ENCODE measurements at regions not wholly inside any gene's neighbourhood (a gene's known extent, or its start where the extent isn't known, plus 50 kb on each side); places are given as distances from the start of the nearest gene placed in this dataset.

DNA sequence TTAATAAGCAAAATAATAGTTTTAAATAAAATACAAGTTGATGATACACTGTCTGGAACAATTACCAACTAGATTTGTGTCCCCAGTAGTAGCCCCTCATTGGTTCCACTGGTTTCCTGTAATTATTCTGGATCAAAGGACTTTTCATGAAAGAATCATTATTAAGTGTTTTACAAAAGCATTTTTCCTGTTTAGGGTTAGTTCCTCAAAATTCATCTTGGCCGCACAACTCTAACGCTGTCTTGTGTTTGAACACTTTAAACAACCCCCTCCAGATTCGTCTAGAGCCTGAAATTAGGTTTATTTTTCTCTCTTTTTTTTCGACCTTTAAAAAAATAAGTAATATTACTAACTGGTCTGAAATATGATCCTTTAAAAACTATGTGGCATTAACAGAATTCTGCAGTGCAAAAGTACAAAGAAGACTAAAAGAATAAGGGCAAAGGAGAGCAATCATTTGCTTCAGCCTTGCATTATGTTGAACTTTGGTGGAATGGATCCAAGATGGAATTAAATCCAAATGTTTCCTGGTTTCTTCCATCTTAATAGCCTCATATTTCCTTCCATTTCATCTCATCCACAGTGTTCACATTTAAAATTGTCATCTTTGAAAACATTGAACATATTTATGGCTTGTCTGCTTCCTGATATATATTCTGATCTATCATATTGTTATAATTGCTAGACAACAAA lies 678.4 kb downstream of the IRS1 start:
- 78% methylated on average over 4 of the region's 4 CpGs for WGBS (ENCODE audit: missing lambda C conversion rate)
- no peak for TF ChIP-seq NFE2L2 (conservative IDR thresholded peaks at IDR 0.05; ENCODE audit: low read length)
- no peak for TF ChIP-seq CBX2 (IDR thresholded peaks at IDR 0.05; ENCODE audit: borderline replicate concordance, low read depth)
- TF ChIP-seq KDM5A (IDR thresholded peaks at IDR 0.05), result no peak
- no peak for TF ChIP-seq MAZ (IDR thresholded peaks at IDR 0.05; ENCODE audit: borderline replicate concordance, low read depth, low read length)
- no peak for TF ChIP-seq JUN (IDR thresholded peaks at IDR 0.05)
- no peak for TF ChIP-seq ESRRA (IDR thresholded peaks at IDR 0.05; ENCODE audit: borderline replicate concordance, low read length)
- TF ChIP-seq MYC (IDR thresholded peaks at IDR 0.05; ENCODE audit: borderline replicate concordance, low read length), result no peak
- TF ChIP-seq, protein P1, sequence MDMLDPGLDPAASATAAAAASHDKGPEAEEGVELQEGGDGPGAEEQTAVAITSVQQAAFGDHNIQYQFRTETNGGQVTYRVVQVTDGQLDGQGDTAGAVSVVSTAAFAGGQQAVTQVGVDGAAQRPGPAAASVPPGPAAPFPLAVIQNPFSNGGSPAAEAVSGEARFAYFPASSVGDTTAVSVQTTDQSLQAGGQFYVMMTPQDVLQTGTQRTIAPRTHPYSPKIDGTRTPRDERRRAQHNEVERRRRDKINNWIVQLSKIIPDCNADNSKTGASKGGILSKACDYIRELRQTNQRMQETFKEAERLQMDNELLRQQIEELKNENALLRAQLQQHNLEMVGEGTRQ (IDR thresholded peaks at IDR 0.05), result no peak
- TF ChIP-seq TP53 (CRISPR knock-in tag; IDR thresholded peaks at IDR 0.05), result no peak
- TF ChIP-seq, protein P2, sequence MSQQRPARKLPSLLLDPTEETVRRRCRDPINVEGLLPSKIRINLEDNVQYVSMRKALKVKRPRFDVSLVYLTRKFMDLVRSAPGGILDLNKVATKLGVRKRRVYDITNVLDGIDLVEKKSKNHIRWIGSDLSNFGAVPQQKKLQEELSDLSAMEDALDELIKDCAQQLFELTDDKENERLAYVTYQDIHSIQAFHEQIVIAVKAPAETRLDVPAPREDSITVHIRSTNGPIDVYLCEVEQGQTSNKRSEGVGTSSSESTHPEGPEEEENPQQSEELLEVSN (IDR thresholded peaks at IDR 0.05; ENCODE audit: borderline replicate concordance, low read depth), result no peak
- TF ChIP-seq, protein P3, sequence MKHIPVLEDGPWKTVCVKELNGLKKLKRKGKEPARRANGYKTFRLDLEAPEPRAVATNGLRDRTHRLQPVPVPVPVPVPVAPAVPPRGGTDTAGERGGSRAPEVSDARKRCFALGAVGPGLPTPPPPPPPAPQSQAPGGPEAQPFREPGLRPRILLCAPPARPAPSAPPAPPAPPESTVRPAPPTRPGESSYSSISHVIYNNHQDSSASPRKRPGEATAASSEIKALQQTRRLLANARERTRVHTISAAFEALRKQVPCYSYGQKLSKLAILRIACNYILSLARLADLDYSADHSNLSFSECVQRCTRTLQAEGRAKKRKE (CRISPR knock-in tag; IDR thresholded peaks at IDR 0.05; ENCODE audit: low read depth), result no peak
- no peak for TF ChIP-seq CHD4 (IDR thresholded peaks at IDR 0.05; ENCODE audit: borderline replicate concordance)
- no peak for TF ChIP-seq RNF2 (IDR thresholded peaks at IDR 0.05; ENCODE audit: borderline replicate concordance, low read depth)
- TF ChIP-seq, protein P4, sequence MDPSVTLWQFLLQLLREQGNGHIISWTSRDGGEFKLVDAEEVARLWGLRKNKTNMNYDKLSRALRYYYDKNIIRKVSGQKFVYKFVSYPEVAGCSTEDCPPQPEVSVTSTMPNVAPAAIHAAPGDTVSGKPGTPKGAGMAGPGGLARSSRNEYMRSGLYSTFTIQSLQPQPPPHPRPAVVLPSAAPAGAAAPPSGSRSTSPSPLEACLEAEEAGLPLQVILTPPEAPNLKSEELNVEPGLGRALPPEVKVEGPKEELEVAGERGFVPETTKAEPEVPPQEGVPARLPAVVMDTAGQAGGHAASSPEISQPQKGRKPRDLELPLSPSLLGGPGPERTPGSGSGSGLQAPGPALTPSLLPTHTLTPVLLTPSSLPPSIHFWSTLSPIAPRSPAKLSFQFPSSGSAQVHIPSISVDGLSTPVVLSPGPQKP (IDR thresholded peaks at IDR 0.05; ENCODE audit: low read depth, low read length), result no peak
- TF ChIP-seq HOXA7 (CRISPR knock-in tag; IDR thresholded peaks at IDR 0.05), result no peak
- TF ChIP-seq, protein P5, sequence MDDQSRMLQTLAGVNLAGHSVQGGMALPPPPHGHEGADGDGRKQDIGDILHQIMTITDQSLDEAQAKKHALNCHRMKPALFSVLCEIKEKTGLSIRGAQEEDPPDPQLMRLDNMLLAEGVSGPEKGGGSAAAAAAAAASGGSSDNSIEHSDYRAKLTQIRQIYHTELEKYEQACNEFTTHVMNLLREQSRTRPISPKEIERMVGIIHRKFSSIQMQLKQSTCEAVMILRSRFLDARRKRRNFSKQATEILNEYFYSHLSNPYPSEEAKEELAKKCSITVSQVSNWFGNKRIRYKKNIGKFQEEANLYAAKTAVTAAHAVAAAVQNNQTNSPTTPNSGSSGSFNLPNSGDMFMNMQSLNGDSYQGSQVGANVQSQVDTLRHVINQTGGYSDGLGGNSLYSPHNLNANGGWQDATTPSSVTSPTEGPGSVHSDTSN (IDR thresholded peaks at IDR 0.05), result no peak
- ATAC-seq (no peak), DNase-seq (ENCODE audit: low read depth in 1 of 2, low spot score in 1 of 2) (no peak), FAIRE-seq (no peak)
- H3K9me3 ChIP-seq, result peaks cover 18% of the 10 kb centered on the region; the same call in 2 of the 3 replicates
- H3K4me2 ChIP-seq, result no peak overlapping the region
- no peak overlapping the region for H3K4me3 ChIP-seq
- H3K4me1 ChIP-seq, result peaks cover 46% of the 10 kb centered on the region
- H3K27ac ChIP-seq, result peak overlapping the region in 1 of 2 experiments; percentile 29; a peak in 3 of 6 replicates
- POLR2A ChIA-PET, result no interaction called here
- CTCF ChIA-PET, result no interaction called here

DNA sequence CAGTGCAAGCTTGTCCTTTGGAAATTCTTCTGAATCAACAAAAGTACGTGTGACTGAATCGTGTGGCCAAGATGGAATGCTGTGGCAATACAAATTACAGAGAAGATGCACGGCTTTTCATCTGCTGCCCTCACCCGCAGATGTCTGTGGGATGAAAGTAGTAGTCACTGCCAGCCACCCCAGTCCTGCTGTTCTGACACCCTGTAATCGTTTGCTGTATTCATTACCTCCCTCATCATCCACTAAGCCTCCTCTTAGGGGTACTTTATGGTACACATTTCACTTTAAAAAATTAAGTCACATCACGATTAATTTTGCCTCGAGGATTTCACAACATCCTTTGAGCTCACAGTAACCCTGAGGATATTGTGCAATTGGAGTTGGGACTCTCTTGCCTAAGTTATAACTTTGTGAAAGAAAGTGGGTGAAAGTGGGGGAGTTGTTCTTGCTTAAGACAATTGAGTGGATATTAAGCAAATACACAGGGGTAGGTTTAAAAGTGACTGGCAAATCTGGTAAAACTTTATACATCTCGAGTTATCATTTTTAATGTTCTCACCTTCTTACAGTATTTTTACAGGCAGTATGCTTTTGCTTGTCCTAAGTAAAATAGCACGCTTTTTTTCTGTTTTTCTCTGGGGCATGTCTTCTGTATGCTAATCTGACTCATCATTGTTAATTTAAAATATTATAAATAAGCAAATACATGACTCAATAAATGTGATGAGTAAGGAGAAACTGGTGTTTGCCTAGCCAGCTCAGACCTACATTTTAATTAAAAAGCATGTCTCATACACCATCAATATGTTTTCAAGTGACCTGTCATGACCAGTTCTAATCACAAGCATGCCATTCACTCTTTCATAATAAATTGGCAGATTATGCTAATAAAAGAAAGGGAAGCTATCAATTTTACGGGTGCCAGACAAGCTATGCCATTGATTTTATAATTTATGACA lies 680.9 kb downstream of the IRS1 start:
- H3K4me2 ChIP-seq, result peak overlapping the region; percentile 75
- DNase-seq (ENCODE audit: low read depth in 1 of 2, low spot score in 1 of 2) (peak; percentile 22 to 91), ATAC-seq (peak; percentile 68 to 69), FAIRE-seq (peak; percentile 81)
- peaks cover 18% of the 10 kb centered on the region; the same call in 2 of the 3 replicates for H3K9me3 ChIP-seq
- ChIA-PET POLR2A (interaction anchor here (0.6 to 1.9 kb wide), 4 partner anchors 88 to 684 kb away, joined by 3 to 7 read pairs (median 3); no protein-coding TSS in a partner anchor), CTCF (interaction anchor here (1.4 kb wide), 2 partner anchors 615 to 684 kb away, joined by 3 to 5 read pairs; no protein-coding TSS in a partner anchor)
- H3K4me1 ChIP-seq, result peaks cover 53% of the 10 kb centered on the region
- peak overlapping the region; percentile 86 to 88 for H3K27ac ChIP-seq
- 0 out of 3 replicates have a peak overlapping the region, but pooled peaks have one; percentile 7 for H3K4me3 ChIP-seq
- 2% methylated on average over 10 of the region's 10 CpGs for WGBS (ENCODE audit: missing lambda C conversion rate)
- TF ChIP-seq ZFP36 (IDR thresholded peaks at IDR 0.05; ENCODE audit: borderline replicate concordance, partially characterized antibody) (peak; percentile 28), JUN (IDR thresholded peaks at IDR 0.05) (peak; percentile 94 to 97; a peak in 4 of 5 replicates), SMC3 (IDR thresholded peaks at IDR 0.05) (peak; percentile 70), HEYL (CRISPR knock-in tag; IDR thresholded peaks at IDR 0.05) (no peak), MAZ (IDR thresholded peaks at IDR 0.05; ENCODE audit: borderline replicate concordance, low read depth, low read length) (no peak), JUNB (IDR thresholded peaks at IDR 0.05) (peak; percentile 97), CEBPB (IDR thresholded peaks at IDR 0.05) (peak; percentile 100), HDAC2 (IDR thresholded peaks at IDR 0.05) (no peak), CBX8 (IDR thresholded peaks at IDR 0.05) (no peak), ZSCAN20 (CRISPR knock-in tag; IDR thresholded peaks at IDR 0.05) (no peak), RCOR1 (IDR thresholded peaks at IDR 0.05; ENCODE audit: low read depth, low read length) (no peak), HOXB5 (CRISPR knock-in tag; IDR thresholded peaks at IDR 0.05) (0 out of 2 replicates have a peak, but pooled peaks have one; percentile 14), EP300 (IDR thresholded peaks at IDR 0.05) (peak; percentile 92 to 95; a peak in 4 of 5 replicates), RAD21 (conservative IDR thresholded peaks at IDR 0.05 in 1 of 2, IDR thresholded peaks at IDR 0.05 in 1 of 2) (peak; percentile 7 to 70; a peak in 3 of 5 replicates), MAFK (IDR thresholded peaks at IDR 0.05; ENCODE audit: partially characterized antibody) (peak; percentile 99)
- TF ChIP-seq, protein P6, sequence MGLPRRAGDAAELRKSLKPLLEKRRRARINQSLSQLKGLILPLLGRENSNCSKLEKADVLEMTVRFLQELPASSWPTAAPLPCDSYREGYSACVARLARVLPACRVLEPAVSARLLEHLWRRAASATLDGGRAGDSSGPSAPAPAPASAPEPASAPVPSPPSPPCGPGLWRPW (IDR thresholded peaks at IDR 0.05), result peak; percentile 99
- TF ChIP-seq, protein P7, sequence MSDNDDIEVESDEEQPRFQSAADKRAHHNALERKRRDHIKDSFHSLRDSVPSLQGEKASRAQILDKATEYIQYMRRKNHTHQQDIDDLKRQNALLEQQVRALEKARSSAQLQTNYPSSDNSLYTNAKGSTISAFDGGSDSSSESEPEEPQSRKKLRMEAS (IDR thresholded peaks at IDR 0.05), result peak; percentile 68; the same call in 1 of the 2 replicates

Measured in A549 (cell line).